ENCODE measurements at regions not wholly inside any gene's neighbourhood (a gene's known extent, or its start where the extent isn't known, plus 50 kb on each side); places are given as distances from the start of the nearest gene placed in this dataset.

- no peak for TF ChIP-seq TAF1 (IDR thresholded peaks at IDR 0.05; ENCODE audit: borderline replicate concordance, insufficient read depth, low read length)
- TF ChIP-seq SIN3A (IDR thresholded peaks at IDR 0.05; ENCODE audit: borderline replicate concordance, insufficient read depth, low read length): no peak
- no peak for TF ChIP-seq POLR2AphosphoS5 (IDR thresholded peaks at IDR 0.05; ENCODE audit: low read depth, low read length)
- TF ChIP-seq FOXP2 (optimal IDR thresholded peaks at IDR 0.05; ENCODE audit: borderline replicate concordance, extremely low read depth, extremely low read length, insufficient read depth): no peak
- no peak for TF ChIP-seq REST (IDR thresholded peaks at IDR 0.05; ENCODE audit: insufficient read depth in 1 of 2, low read depth in 2 of 2, low read length in 2 of 2)
These were observed 179.4 kb downstream of the SNX18 start for GRCh38 chr5:54696931-54697330.

GRCh38 chr5:54696346-54696745 lies 178.8 kb downstream of the SNX18 start:
- TF ChIP-seq POLR2AphosphoS5 (IDR thresholded peaks at IDR 0.05; ENCODE audit: low read depth, low read length) (no peak), REST (IDR thresholded peaks at IDR 0.05; ENCODE audit: insufficient read depth in 1 of 2, low read depth in 2 of 2, low read length in 2 of 2) (no peak), FOXP2 (optimal IDR thresholded peaks at IDR 0.05; ENCODE audit: borderline replicate concordance, extremely low read depth, extremely low read length, insufficient read depth) (no peak), SIN3A (IDR thresholded peaks at IDR 0.05; ENCODE audit: borderline replicate concordance, insufficient read depth, low read length) (no peak), TAF1 (IDR thresholded peaks at IDR 0.05; ENCODE audit: borderline replicate concordance, insufficient read depth, low read length) (no peak)

GRCh38 chr5:54695198-54695966 lies 177.8 kb downstream of the SNX18 start:
- TF ChIP-seq POLR2AphosphoS5 (IDR thresholded peaks at IDR 0.05; ENCODE audit: low read depth, low read length) (no peak), FOXP2 (optimal IDR thresholded peaks at IDR 0.05; ENCODE audit: borderline replicate concordance, extremely low read depth, extremely low read length, insufficient read depth) (no peak), REST (IDR thresholded peaks at IDR 0.05; ENCODE audit: insufficient read depth in 1 of 2, low read depth in 2 of 2, low read length in 2 of 2) (no peak), SIN3A (IDR thresholded peaks at IDR 0.05; ENCODE audit: borderline replicate concordance, insufficient read depth, low read length) (no peak), TAF1 (IDR thresholded peaks at IDR 0.05; ENCODE audit: borderline replicate concordance, insufficient read depth, low read length) (no peak)

GRCh38 chr5:54693936-54694657 lies 176.5 kb downstream of the SNX18 start:
- TF ChIP-seq FOXP2 (optimal IDR thresholded peaks at IDR 0.05; ENCODE audit: borderline replicate concordance, extremely low read depth, extremely low read length, insufficient read depth): no peak
- TF ChIP-seq TAF1 (IDR thresholded peaks at IDR 0.05; ENCODE audit: borderline replicate concordance, insufficient read depth, low read length): no peak
- TF ChIP-seq POLR2AphosphoS5 (IDR thresholded peaks at IDR 0.05; ENCODE audit: low read depth, low read length): no peak
- no peak for TF ChIP-seq SIN3A (IDR thresholded peaks at IDR 0.05; ENCODE audit: borderline replicate concordance, insufficient read depth, low read length)
- TF ChIP-seq REST (IDR thresholded peaks at IDR 0.05; ENCODE audit: insufficient read depth in 1 of 2, low read depth in 2 of 2, low read length in 2 of 2): no peak

Measured in PFSK-1 (cell line).